ENCODE measurements at regions not wholly inside any gene's neighbourhood (a gene's known extent, or its start where the extent isn't known, plus 50 kb on each side); places are given as distances from the start of the nearest gene placed in this dataset.

DNA sequence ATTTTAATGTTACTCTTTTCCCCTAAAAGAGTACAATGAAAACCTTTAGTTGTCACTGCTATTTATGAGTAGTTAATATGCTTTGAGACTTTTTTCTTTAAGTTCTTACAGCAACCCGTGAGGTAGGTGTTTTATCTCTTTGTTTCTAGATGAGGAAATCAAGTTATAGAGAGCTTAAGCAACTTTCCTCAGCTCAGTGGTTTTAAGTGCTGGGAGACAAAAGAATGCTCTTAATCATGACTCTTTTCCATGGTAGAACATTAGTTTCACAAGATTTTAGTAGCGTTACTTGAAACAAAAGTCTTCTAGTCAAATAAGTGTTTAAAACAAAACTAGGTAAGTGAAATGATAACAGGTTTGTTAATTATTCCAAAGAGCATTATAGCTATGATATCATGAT, 354.7 kb upstream of the PITX2 start:
- no peaks in the 10 kb centered on the region for H4K20me1 ChIP-seq (ENCODE audit: insufficient read depth, low read length)
- H3K4me1 ChIP-seq (ENCODE audit: insufficient read depth, low read length, poor library complexity, severe bottlenecking), result no peaks in the 10 kb centered on the region
- no peak overlapping the region for H3K4me3 ChIP-seq (ENCODE audit: low read depth, low read length, poor library complexity, severe bottlenecking)
- no peak for TF ChIP-seq EZH2phosphoT487 (IDR thresholded peaks at IDR 0.05; ENCODE audit: borderline replicate concordance, low read depth, low read length)
- TF ChIP-seq, protein P1, sequence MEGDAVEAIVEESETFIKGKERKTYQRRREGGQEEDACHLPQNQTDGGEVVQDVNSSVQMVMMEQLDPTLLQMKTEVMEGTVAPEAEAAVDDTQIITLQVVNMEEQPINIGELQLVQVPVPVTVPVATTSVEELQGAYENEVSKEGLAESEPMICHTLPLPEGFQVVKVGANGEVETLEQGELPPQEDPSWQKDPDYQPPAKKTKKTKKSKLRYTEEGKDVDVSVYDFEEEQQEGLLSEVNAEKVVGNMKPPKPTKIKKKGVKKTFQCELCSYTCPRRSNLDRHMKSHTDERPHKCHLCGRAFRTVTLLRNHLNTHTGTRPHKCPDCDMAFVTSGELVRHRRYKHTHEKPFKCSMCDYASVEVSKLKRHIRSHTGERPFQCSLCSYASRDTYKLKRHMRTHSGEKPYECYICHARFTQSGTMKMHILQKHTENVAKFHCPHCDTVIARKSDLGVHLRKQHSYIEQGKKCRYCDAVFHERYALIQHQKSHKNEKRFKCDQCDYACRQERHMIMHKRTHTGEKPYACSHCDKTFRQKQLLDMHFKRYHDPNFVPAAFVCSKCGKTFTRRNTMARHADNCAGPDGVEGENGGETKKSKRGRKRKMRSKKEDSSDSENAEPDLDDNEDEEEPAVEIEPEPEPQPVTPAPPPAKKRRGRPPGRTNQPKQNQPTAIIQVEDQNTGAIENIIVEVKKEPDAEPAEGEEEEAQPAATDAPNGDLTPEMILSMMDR (conservative IDR thresholded peaks at IDR 0.05; ENCODE audit: low read length), result no peak
- no peak for DNase-seq (ENCODE audit: low spot score)
- no peak overlapping the region for H3K4me2 ChIP-seq (ENCODE audit: low read length)
- POLR2A ChIA-PET, result interaction anchor here (0.6 to 1.4 kb wide), 2 partner anchors 12 to 115 kb away, joined by 3 read pairs; no protein-coding TSS in a partner anchor
- H3K27ac ChIP-seq (ENCODE audit: low read depth, low read length, poor library complexity, severe bottlenecking), result no peak overlapping the region
- no peak overlapping the region for H2AFZ ChIP-seq (ENCODE audit: low read length)
- H3K79me2 ChIP-seq (ENCODE audit: insufficient read depth, low read depth, low read length), result no peaks in the 10 kb centered on the region
- intact Hi-C loops (cut with micrococcal nuclease; ENCODE audit: unreplicated experiment), result no loop called here
- no peaks in the 10 kb centered on the region for H3K36me3 ChIP-seq (ENCODE audit: insufficient read depth, low read length)
- H3K9me3 ChIP-seq (ENCODE audit: low read length), result no peaks in the 10 kb centered on the region
- no peaks in the 10 kb centered on the region for H3K9me2 ChIP-seq (ENCODE audit: insufficient read depth, low read length)
- BruUV-seq (replicated peaks), result no TSS peak
- CTCF ChIA-PET (ENCODE audit: unreplicated experiment), result no interaction called here

DNA sequence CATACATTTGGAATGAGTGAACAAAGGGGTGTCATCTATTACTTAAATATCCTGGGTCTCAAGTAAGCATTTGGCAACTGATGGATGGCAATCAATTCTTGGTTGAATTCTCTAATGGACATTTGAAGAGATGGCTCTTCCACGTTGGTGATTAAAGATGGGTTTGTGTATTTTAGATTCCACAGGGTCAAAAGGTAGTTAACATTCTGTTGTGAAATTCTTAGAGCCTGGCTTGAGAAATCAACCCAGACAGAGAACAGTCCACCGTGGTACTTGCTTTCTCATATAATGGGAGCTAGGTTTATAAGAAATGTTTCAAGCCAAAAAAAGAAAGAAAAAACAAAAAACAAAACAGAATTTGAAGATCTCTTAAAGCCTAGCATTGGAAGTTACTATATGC, 355.9 kb upstream of the PITX2 start:
- no peak overlapping the region for H3K4me3 ChIP-seq (ENCODE audit: low read depth, low read length, poor library complexity, severe bottlenecking)
- H3K27ac ChIP-seq (ENCODE audit: low read depth, low read length, poor library complexity, severe bottlenecking), result no peak overlapping the region
- POLR2A ChIA-PET, result no interaction called here
- H2AFZ ChIP-seq (ENCODE audit: low read length), result no peak overlapping the region
- DNase-seq (ENCODE audit: low spot score), result no peak
- H3K79me2 ChIP-seq (ENCODE audit: insufficient read depth, low read depth, low read length), result no peaks in the 10 kb centered on the region
- H3K36me3 ChIP-seq (ENCODE audit: insufficient read depth, low read length), result no peaks in the 10 kb centered on the region
- CTCF ChIA-PET (ENCODE audit: unreplicated experiment), result no interaction called here
- H3K9me2 ChIP-seq (ENCODE audit: insufficient read depth, low read length), result no peaks in the 10 kb centered on the region
- intact Hi-C loops (cut with micrococcal nuclease; ENCODE audit: unreplicated experiment), result no loop called here
- H3K9me3 ChIP-seq (ENCODE audit: low read length), result no peaks in the 10 kb centered on the region
- TF ChIP-seq, protein P1 (conservative IDR thresholded peaks at IDR 0.05; ENCODE audit: low read length), result no peak
- TF ChIP-seq EZH2phosphoT487 (IDR thresholded peaks at IDR 0.05; ENCODE audit: borderline replicate concordance, low read depth, low read length), result no peak
- no TSS peak for BruUV-seq (replicated peaks)
- H3K4me1 ChIP-seq (ENCODE audit: insufficient read depth, low read length, poor library complexity, severe bottlenecking), result no peaks in the 10 kb centered on the region
- H3K4me2 ChIP-seq (ENCODE audit: low read length), result no peak overlapping the region
- H4K20me1 ChIP-seq (ENCODE audit: insufficient read depth, low read length), result no peaks in the 10 kb centered on the region

DNA sequence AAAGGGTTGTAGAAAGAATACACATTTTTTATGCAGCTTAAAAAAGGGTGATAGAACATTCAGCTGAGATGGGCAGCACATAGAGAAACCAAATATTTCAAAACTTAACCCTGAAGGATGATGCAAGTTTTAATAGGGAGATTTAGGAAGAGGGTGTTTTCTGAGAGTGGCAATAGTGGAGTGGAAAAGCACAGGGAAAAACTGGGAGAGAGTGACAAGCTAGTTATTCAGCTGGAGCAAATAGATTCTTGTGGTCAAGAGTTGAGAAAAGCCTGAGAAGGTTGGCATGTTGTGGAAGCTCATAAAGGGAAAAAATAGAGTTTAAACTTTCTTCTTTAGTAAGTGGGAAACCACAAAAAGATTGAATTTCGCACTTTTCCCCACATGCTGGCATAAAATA, 359.6 kb upstream of the PITX2 start:
- Histone ChIP-seq H3K4me1 (ENCODE audit: insufficient read depth, low read length, poor library complexity, severe bottlenecking) (no peaks in the 10 kb centered on the region), H3K36me3 (ENCODE audit: insufficient read depth, low read length) (no peaks in the 10 kb centered on the region), H2AFZ (ENCODE audit: low read length) (no peak overlapping the region), H3K79me2 (ENCODE audit: insufficient read depth, low read depth, low read length) (no peaks in the 10 kb centered on the region), H3K9me3 (ENCODE audit: low read length) (no peaks in the 10 kb centered on the region), H3K9me2 (ENCODE audit: insufficient read depth, low read length) (no peaks in the 10 kb centered on the region), H3K4me2 (ENCODE audit: low read length) (no peak overlapping the region), H4K20me1 (ENCODE audit: insufficient read depth, low read length) (no peaks in the 10 kb centered on the region), H3K4me3 (ENCODE audit: low read depth, low read length, poor library complexity, severe bottlenecking) (no peak overlapping the region), H3K27ac (ENCODE audit: low read depth, low read length, poor library complexity, severe bottlenecking) (no peak overlapping the region)
- no TSS peak for BruUV-seq (replicated peaks)
- CTCF ChIA-PET (ENCODE audit: unreplicated experiment), result no interaction called here
- POLR2A ChIA-PET, result no interaction called here
- no peak for DNase-seq (ENCODE audit: low spot score)
- TF ChIP-seq, protein P1 (conservative IDR thresholded peaks at IDR 0.05; ENCODE audit: low read length), result no peak
- no peak for TF ChIP-seq EZH2phosphoT487 (IDR thresholded peaks at IDR 0.05; ENCODE audit: borderline replicate concordance, low read depth, low read length)
- intact Hi-C loops (cut with micrococcal nuclease; ENCODE audit: unreplicated experiment), result no loop called here

Data from OCI-LY7 (cell line).